ENCODE measurements at regions not wholly inside any gene's neighbourhood (a gene's known extent, or its start where the extent isn't known, plus 50 kb on each side); places are given as distances from the start of the nearest gene placed in this dataset.

DNA sequence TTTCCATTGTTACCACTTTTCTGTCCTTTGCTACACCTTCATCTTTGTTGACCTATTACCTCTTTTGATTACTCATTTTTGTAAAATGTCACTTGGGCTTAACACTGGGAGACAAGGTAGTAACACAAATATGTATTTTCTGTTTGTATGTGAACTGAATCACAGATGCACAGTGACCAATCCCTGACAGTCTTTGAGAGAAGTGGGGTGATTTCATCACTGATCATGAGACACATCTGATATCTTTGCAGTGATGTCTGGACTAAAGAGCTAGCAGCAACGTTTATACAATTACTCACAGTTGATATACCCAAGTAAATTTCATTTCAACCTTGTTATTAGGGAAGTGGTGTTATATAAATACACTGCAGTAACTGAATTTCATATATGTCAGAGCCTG lies 1397.4 kb upstream of the SPRY2 start:
- no peak for FAIRE-seq
- no peak for DNase-seq (ENCODE audit: low spot score)

DNA sequence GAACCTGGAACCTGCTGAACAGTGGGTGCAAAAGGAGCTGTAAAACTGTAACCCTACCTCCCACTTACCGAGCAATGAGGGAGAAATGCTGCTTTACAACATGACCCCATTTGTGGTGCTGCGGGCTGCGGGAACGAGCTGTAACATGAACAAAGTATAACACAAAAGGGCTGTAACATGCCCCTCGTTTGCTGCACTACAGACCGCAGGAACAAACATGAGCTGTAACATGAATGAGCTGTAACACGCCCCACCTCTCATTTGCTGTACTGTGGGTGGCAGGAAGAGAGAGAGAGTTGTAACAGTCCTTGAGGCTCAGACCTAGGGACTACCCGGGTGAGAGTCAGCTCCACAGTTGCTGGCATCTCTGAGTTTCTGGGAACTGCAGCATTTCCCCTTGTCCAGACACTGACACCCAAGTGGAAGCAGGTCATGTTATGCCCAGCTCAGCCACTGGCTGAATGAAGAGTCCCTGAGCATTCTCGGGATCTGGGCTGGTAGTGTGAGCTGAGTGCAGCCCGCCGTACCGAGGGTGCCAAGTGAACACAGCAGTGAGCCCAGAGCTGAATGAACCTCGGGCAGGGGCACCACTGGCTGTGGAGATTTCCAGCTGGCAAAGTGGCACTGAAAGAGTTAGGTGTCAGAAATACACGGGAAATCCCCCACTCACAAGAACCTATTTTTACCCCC lies 1385.3 kb upstream of the SPRY2 start:
- DNase-seq (ENCODE audit: low spot score): no peak
- no peak for FAIRE-seq

DNA sequence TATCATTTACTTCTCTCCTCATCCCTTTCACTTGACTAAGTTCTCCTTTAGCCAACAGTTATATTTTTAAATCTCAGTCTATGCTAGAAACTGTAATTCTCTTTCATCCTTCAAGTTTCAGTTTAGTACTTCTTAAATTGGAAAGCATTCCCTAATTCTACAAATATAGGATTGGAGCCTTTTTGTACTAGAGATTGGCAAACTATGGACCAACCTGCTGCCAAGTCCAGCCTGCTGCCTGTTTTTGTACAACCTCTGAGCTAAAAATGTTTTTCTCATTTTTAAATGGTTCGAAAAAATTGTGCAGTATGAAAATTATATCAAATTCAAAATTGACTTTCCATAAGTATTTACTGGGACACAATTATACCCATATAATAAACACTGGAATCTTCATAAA lies 1381.5 kb upstream of the SPRY2 start:
- no peak for DNase-seq (ENCODE audit: low spot score)
- no peak for FAIRE-seq

DNA sequence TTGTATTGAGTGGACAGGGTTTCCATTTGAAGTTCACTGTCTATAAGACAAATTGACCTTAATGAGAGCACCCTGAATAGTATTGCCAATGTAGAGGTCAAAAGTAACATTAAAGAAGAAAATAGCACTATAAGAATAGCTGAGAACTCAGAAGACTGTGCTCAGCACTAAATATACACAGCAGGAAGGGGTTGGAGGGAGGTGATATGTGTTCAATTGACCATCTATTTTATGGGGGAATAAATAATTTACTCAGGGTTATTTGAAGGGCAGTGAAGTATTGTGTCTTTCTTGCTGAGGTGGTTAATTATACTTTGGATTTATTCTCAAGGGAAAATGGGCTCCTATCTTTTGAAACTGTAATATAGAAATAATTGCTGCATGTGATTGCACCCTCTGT lies 1380.5 kb upstream of the SPRY2 start:
- no peak for FAIRE-seq
- no peak for DNase-seq (ENCODE audit: low spot score)

DNA sequence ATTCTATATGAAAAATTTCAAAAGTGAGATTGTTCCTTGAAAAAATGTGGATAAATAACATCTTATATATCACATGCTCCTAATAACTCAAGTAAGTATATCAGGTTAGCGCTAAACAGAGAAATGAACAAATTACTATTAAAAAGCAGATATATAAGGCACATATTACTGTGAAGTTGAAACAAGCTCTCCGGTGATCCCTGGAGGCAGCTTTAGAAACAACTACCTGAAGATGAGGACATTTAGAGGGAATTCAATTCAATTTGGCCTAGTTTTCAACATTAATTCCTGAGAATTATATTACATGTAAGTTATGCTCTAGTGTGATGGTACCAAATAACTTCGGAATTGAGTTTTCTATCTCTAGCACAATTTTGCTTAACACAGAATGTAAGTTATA lies 1373.6 kb upstream of the SPRY2 start:
- no peak for DNase-seq (ENCODE audit: low spot score)
- FAIRE-seq: no peak

DNA sequence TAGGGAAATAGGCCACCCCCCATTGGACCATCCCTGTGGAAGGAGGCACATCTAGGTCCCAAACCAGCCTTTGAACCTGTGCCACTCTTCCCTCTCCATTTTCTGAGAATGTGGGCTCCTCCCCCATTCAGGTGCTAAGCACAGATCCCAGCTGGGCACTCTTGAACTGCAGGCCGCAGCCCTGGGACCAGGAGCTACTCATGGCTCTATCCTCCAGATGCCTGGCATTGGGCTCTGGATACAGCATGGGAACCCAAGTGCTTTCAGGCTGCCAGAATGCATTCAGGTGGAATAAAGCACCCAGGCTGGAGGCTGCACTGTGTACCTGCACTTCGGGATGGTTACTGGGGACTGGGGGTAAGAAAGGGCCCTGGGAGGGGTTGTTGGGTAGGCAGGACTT lies 1372.3 kb upstream of the SPRY2 start:
- FAIRE-seq (no peak), DNase-seq (ENCODE audit: low spot score) (no peak)

DNA sequence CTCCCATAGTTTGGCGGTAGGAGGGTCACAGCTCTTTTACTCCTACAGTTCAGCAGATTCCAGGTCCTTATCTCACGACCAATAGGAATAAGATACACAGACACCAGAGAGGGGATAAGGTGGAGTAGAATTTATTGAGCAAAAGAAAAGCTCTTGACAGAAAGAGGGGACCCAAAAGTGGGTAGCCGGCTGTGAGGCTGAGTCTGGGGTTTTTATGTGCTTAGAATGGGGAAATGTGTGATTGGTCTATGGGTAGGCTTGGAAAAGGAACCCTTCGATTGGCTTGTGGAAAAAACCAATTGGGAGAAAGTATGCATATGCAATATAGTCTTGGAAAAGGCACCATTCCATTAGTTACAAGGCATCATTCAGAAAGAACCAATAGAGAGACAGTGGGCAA lies 1356.9 kb upstream of the SPRY2 start:
- DNase-seq (ENCODE audit: low spot score) (no peak), FAIRE-seq (no peak)

DNA sequence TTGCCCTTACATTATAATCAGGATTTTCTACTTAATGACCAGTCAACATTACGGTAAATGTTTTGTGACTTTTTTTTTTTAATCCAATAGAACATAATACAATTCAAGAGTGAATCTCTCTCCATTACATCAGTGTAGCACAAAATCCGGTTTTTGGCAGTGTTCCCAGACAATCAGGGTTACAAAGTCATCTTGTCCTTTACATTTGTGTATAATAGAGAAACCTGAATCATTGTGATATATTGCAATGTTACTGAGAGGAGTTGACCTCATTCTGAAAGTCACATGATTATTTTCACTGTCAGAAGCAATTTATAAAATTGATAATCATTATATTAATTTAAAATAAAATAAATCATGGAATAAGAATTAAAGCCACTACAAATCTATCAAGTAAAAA lies 1346.0 kb upstream of the SPRY2 start:
- FAIRE-seq: no peak
- no peak for DNase-seq (ENCODE audit: low spot score)

DNA sequence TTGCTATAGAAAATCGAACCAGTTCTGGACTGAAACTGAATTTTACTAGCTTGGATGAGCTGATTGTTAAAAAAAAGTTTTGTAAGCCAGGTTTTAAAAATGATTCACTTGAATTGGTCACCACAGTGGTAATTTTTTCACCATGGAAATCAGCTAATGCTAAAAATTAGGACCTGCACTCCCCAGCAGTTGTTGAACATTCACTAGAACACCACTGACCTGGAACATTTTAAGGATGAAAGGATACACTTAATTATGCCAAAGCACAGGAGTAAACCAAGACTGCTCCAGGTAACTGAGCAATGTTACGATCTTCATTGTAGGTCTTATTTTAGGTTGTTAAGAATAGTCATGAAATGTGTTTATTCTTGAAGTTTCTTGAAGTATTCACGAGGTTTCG lies 1342.6 kb upstream of the SPRY2 start:
- no peak for DNase-seq (ENCODE audit: low spot score)
- FAIRE-seq: no peak

DNA sequence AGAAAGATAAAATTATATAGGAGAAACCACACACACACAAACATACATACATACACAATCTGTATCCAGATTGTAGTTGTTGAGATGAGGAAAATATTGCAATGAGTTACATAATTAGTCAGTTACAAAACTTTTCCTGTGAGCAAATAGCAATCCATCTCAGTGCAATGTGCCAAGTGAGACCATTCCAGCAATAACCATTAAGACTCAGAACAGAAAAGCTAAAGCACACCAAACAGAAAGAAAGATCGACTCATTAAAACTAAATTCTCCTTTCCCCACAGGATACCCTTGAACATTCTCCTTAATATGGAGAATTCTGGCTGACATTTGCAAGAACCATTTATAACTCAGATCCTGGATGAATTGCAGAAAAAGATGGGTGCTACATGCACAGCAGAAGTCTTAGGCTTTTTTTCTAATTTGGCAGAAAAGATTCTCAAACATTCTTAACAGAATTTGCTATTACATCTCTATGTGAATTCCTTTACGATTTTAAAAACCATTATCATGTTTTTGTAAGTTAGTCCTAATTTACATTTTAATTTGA lies 1341.2 kb upstream of the SPRY2 start:
- DNase-seq (ENCODE audit: low spot score) (no peak), FAIRE-seq (no peak)

DNA sequence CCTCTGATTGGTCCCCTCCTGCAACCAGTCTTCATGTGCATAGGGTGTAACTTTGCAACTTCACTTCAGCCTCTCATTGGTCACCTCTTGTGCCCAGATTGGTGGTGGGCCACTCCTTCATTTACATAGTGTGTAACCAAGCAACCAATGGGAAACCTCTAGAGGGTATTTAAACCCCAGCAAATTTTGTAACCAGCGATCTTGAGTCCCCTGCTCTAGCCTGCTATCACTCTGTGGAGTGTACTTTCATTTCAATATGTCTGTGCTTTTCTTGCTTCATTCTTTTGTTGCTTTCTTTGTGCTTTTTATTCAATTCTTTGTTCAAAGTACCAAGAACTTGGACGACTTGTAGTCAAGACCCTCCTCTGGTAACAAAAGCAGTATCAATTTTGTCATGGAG lies 1336.9 kb upstream of the SPRY2 start:
- no peak for DNase-seq (ENCODE audit: low spot score)
- no peak for FAIRE-seq

DNA sequence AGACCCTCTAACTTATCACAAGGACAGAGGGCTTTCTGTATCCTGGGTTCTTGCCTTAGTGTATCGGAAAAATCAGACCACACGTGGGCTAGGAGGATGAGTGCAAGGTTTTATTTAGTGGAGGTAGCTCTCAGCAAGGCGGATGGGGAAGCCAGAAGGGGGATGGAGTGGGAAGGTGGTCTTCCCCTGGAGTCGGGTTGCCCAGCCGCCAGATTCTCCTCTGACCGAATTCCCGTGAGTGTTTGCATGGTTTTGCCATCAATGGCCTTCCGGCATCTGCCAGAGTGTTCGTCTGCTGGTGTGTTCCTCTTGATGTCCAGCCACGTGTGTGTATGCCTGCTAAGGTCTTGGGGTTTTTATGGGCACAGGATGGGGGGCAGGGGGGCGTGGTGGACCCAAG lies 1335.1 kb upstream of the SPRY2 start:
- DNase-seq (ENCODE audit: low spot score) (no peak), FAIRE-seq (no peak)

DNA sequence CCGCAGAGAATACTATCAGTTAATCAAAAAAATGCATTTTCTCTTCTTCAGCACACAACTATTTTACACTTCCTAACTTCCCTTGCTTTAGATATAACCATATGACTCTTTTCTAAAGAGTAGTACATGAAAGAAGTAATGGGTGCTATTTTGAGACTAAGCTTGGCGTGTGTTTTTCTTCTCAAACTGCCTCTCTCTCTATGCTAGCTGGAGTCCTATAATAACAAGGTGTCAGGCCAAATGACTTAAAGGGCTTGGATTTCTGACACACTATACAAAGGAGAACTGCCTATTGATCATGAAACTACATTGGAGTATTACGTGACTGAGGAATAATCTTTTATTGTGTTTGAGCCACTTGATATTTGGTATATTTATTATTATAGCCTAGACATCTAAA lies 1330.1 kb upstream of the SPRY2 start:
- FAIRE-seq (no peak), DNase-seq (ENCODE audit: low spot score) (no peak)

DNA sequence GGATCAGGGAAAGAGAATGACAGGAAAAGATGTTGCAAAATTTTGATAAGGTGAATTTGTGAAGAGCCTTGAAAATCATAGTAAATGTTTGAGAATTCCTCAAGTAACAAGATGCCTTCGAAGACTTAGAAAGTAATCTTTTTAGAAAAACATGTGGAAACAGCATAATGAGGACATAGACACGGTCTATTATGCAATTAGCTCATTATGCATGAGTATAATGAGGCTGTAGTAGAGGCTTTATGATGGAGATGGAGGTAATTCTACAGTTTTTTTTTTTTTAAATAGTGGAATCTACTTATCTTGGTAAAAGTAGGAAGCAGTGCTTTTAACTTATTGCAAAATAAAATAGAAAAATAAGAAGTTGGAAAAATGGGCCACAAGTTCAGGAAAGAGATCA lies 1329.1 kb upstream of the SPRY2 start:
- no peak for DNase-seq (ENCODE audit: low spot score)
- FAIRE-seq: no peak

DNA sequence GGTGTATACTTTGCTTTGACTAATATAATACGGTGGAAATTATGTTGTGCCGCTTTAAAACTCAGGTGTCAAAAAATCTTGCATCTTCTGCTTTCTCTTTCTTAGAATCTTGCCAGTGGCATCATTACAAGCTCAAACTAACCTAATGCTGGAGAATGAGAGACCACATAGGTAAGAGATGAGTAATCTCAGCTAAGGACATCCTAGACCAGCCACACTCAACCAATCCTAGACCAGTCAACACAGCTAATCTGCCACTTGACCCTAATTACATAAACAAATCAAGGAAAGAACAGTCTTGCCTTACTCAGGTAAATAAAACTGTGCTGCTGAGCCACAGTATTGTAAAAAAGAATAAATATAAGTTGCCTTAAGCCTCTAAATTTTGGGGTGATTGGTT lies 1323.9 kb upstream of the SPRY2 start:
- no peak for FAIRE-seq
- DNase-seq (ENCODE audit: low spot score): no peak

DNA sequence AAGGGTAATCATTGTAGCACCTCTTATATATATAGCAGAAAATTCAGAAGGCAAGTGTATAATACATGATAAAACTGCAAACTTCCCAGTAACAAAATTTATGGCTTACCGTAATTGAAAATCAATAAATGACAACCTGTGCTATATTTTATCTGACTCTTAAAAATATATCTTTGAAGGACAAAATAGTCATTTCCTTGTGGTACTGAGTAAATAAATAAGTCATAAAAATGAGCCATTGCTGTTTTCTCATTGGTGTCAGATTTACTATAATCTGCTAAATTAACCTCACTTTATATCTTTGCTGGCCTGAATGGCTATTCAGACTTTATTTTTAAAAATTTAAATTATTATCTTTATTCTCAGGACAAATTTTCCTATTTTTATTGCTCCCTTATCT lies 1319.1 kb upstream of the SPRY2 start:
- DNase-seq (ENCODE audit: low spot score) (no peak), FAIRE-seq (no peak)

DNA sequence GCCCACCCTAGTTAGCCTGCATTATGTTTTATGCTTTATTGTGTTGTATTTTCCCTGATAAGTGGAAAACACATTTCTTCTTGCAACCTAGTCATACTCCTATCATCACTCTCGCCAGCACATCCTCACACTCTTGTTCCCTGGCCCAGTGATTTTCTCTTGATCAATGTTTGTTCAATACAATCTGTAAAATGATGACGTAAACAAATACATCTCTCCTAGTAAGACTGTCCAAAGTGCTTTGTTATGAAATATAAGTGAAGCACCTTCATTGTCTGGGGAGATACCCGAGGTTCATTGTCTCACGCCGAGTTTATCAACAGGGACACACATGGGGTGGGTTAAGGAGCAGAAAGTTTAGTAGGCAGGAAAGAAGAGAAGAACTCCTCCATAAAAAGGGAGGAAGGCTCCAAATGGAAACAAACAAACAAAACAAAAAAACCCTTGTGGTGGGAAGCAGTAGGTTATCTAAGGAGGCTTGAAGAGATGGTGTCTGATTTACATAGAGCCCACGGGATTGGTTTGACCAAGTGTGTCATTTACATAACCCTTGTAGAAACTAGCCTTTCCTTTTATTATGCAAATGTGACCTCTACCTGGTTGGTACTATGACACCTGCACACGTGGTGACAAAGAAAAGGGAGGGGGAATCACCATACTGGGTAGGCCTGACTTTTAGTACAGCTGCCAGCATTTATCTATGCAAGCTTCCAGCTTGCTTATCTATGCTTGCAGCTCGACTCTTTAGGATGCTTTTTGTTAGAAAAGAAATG lies 1317.9 kb upstream of the SPRY2 start:
- FAIRE-seq (no peak), DNase-seq (ENCODE audit: low spot score) (no peak)

DNA sequence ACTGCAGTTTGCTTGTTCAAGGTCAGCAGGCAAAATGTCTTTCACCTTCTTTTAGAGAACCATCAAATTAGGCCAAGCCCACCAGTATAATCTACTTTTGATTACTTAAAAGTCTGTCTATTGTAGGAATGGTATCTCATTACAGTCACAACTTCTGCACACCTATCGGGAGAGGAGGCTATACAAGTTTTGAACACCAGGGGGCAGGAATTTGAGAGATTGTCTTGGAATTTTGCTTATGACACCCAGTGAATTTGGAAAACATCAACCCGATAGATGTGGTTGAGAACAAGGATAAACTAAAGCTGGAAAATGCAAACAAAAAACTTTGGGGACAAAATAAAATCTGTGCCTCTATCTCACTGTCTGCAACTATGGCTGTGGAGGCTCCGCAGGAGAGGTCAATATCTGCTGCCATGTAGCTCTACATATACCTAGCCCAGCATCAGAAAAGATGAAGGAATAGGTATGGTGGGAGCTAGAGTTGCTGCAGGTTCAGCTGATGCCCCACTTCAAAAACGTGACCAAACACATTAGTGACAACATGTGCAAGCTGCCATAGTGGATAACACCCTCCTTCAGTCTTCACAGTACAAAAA lies 1299.2 kb upstream of the SPRY2 start:
- FAIRE-seq (no peak), DNase-seq (ENCODE audit: low spot score) (no peak)

DNA sequence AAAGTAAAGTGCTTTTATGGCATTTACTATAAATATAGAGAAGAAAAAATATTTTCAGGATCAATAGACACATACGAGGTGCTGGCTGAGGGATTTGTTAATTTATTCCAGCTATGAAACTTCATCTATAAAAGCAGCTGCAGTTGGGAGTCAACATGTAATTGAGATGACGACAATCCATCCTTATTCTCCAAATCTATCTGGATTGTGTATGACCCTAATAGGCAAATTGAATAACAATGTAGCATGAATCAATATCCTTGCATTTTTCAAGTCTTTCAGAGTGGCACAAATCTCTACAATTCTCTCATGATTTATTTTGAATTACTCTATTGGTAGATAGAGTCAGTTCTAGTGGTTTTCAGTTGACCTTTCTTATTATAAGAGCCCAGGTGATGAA lies 1296.5 kb upstream of the SPRY2 start:
- FAIRE-seq (no peak), DNase-seq (ENCODE audit: low spot score) (no peak)

DNA sequence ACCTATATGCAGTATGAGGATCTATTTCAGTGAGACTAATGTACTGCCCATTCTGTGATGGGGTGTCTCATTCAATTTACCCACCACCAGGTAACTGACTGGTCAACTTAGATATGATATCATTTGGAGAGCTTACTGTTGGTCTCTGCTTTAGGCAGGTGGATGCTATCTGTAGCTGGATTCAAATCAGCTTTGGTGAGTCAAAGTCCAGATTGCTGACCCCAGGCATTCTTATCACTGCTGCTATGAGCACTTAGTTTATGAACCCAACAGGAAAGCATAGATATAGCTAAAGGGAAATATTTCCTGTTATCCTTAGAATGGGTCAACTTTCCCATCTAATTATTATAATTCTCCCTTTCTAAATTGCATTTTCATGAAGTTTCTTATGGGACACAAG lies 1295.2 kb upstream of the SPRY2 start:
- DNase-seq (ENCODE audit: low spot score) (no peak), FAIRE-seq (no peak)

DNA sequence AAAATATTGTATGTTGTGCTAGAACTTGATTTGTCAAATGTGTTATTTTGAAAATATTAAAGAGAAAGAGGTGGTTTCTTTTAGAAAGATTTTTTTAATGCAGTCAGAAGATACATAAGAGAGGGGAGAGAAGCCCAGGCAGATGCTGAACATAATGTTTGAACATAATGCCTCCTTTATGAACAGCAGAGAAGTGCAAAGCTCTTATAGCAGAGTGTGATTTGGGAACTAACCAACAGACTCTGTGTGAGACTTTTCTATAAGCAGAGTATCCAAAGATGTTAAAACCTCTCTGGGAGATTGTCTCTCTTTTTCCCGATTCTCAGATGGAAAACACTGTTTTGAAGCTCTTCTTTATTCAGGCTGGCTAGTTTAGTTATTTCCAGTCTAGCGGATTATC lies 1274.1 kb upstream of the SPRY2 start:
- no peak for DNase-seq (ENCODE audit: low spot score)

DNA sequence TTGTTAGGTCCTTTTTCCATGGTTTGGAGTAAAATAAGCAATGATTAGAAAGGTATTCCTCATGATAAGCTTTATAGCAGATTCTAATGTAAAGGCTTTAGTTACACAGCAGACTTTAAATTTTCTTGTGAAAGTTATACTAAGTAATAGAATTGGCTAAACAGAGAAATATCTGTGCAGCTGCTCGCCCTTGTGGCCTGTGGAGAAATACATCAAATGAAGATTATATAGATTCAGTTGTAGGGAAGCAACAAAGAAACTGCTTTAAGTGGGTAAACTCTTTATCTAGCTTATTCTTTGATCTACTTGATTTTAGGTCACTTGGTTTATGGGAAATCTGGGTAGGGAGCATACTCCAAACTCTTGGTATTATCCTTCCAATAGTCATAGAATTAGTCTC lies 1269.7 kb upstream of the SPRY2 start:
- no peak for FAIRE-seq
- DNase-seq (ENCODE audit: low spot score): no peak

More for the DNA sequence above, 1274.1 kb upstream of the SPRY2 start:
- no peak for FAIRE-seq

DNA sequence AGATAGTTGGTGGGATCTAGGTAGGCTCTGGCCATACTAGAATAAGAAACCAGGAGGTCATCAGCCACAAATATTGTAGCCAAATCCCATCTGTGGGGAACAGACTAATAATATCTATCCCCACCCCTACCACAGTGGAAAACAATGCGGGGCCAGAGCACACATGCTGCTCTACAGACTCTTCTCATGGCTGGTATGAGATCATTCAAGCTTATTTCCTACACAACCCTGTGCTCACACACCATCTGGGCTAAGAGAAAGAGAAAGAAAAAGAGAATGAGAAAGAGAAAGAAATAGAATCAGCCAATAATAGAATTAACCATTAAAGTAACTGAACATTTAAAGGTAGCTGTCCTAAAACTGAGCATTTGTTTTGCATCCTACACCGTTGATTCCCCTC lies 1268.4 kb upstream of the SPRY2 start:
- DNase-seq (ENCODE audit: low spot score): no peak
- FAIRE-seq: no peak
